ENCODE measurements at regions not wholly inside any gene's neighbourhood (a gene's known extent, or its start where the extent isn't known, plus 50 kb on each side); places are given as distances from the start of the nearest gene placed in this dataset.

- Mint-ChIP-seq H3K4me1 (no peaks in the 10 kb centered on the region), H3K9me3 (ENCODE audit: low read depth) (no peaks in the 10 kb centered on the region), H3K36me3 (ENCODE audit: low read depth) (no peaks in the 10 kb centered on the region), H3K27me3 (no peaks in the 10 kb centered on the region), H3K27ac (no peak overlapping the region), H3K4me3 (no peak overlapping the region)
- ATAC-seq (no peak), DNase-seq (no peak)
- CTCF ChIA-PET = interaction anchor here (0.6 kb wide), 1 partner anchor 152 kb away, joined by 3 read pairs; no protein-coding TSS in a partner anchor
- intact Hi-C loops (cut with DNase I, micrococcal nuclease) = no loop called here
- POLR2A ChIA-PET = no interaction called here
Measured at GRCh38 chr13:73671011-73671410, 463.2 kb downstream of the KLF12 start.

DNA sequence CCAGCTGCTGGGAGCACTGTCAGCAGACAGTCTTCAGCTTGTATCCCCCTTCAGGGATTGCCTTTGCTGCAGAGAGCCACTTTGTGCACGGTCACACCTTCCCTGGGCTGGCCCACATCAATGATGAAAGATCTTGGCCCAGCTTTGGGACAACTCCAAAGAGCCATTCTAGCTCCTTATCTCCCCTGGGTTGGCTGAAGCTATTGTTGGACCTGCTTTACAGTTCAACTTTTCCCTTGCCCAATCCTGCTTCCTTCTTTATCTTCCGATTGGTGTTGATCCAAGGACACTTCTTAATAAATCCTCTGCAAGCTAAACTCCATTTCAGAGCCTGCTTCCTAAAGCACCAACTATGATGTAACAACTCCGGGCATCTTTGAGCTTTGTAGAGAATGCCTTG lies 466.4 kb downstream of the KLF12 start:
- Mint-ChIP-seq H3K27ac (no peak overlapping the region), H3K36me3 (ENCODE audit: low read depth) (no peaks in the 10 kb centered on the region), H3K4me1 (no peaks in the 10 kb centered on the region), H3K9me3 (ENCODE audit: low read depth) (no peaks in the 10 kb centered on the region), H3K4me3 (no peak overlapping the region), H3K27me3 (no peaks in the 10 kb centered on the region)
- DNase-seq (no peak), ATAC-seq (no peak)
- ChIA-PET POLR2A (no interaction called here), CTCF (no interaction called here)
- intact Hi-C loops (cut with DNase I, micrococcal nuclease) = no loop called here

DNA sequence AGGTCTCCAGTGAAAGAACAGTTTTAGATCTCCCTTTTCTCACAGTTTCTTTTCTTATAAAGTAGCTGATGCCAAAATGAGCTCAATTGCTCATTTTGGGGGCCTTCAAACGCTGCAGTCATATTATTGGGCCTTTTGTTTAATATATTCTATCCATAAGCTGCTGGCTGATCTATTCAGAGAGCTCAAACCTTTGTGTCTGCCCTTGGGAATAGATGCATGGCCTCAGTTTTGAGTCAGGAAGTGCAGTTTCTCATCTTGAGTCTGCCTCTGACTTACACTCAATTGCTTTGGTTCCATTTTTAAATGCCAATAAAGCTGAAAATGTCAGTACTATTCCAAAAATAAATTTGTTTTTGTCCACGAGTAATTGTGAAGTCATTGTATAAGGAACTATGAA lies 468.9 kb downstream of the KLF12 start:
- DNase-seq (no peak), ATAC-seq (no peak)
- ChIA-PET CTCF (no interaction called here), POLR2A (no interaction called here)
- H3K9me3 Mint-ChIP-seq (ENCODE audit: low read depth) = no peaks in the 10 kb centered on the region
- intact Hi-C loops (cut with DNase I, micrococcal nuclease) = no loop called here
- no peak overlapping the region for H3K27ac Mint-ChIP-seq
- no peaks in the 10 kb centered on the region for H3K36me3 Mint-ChIP-seq (ENCODE audit: low read depth)
- no peaks in the 10 kb centered on the region for H3K4me1 Mint-ChIP-seq
- H3K4me3 Mint-ChIP-seq = no peak overlapping the region
- H3K27me3 Mint-ChIP-seq = no peaks in the 10 kb centered on the region

DNA sequence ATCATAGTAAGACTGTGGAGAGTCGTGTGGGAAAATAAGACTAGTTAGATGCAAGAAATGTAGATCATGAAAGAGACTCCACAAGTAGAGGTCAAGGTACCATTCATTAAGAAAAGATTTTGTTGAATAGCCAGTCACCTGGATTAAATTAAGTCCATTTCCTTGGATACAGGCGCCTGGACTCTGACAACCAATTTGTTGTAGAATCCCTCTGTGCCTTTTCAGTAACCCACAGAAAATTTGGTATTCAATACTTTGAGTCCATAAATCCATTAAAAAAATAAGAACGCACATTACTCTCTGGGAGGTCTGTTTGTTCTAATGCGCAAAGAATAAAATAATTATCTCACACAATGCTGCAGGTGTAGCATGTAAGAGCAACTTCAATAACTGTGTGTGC lies 469.4 kb downstream of the KLF12 start:
- no peaks in the 10 kb centered on the region for H3K9me3 Mint-ChIP-seq (ENCODE audit: low read depth)
- no peak overlapping the region for H3K4me3 Mint-ChIP-seq
- DNase-seq (no peak), ATAC-seq (no peak)
- no peaks in the 10 kb centered on the region for H3K4me1 Mint-ChIP-seq
- no peaks in the 10 kb centered on the region for H3K36me3 Mint-ChIP-seq (ENCODE audit: low read depth)
- intact Hi-C loops (cut with DNase I, micrococcal nuclease) = no loop called here
- ChIA-PET CTCF (no interaction called here), POLR2A (no interaction called here)
- no peaks in the 10 kb centered on the region for H3K27me3 Mint-ChIP-seq
- no peak overlapping the region for H3K27ac Mint-ChIP-seq

DNA sequence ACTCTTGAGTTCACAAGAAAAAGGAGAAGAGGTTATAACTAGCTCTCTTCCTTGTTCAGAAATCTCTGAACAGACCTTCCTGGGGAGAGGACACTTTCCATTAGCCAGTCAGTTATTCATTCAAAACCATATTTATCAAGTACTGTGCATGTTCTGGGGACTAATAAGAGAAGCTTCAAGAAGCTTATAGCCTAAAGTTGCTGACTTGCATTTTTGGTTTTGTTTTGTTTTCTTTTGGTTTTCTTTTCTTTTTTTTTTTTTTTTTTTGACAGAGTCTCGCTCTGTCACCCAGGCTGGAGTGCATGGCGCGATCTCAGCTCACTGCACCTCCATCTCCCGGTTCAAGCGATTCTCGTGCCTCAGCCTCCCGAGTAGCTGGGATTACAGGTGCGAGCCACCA lies 471.4 kb downstream of the KLF12 start:
- Mint-ChIP-seq H3K27ac (no peak overlapping the region), H3K9me3 (ENCODE audit: low read depth) (no peaks in the 10 kb centered on the region), H3K4me3 (no peak overlapping the region), H3K36me3 (ENCODE audit: low read depth) (no peaks in the 10 kb centered on the region), H3K27me3 (no peaks in the 10 kb centered on the region), H3K4me1 (no peaks in the 10 kb centered on the region)
- ATAC-seq (no peak), DNase-seq (no peak)
- ChIA-PET CTCF (interaction anchor here (0.6 to 0.8 kb wide), 3 partner anchors 61 to 1664 kb away, joined by 3 to 4 read pairs (median 3); no protein-coding TSS in a partner anchor), POLR2A (no interaction called here)
- intact Hi-C loops (cut with DNase I, micrococcal nuclease) = no loop called here

GRCh38 chr13:73661687-73662425 lies 472.3 kb downstream of the KLF12 start:
- Mint-ChIP-seq H3K27me3 (no peaks in the 10 kb centered on the region), H3K27ac (no peak overlapping the region), H3K4me3 (no peak overlapping the region), H3K4me1 (no peaks in the 10 kb centered on the region), H3K36me3 (ENCODE audit: low read depth) (no peaks in the 10 kb centered on the region), H3K9me3 (ENCODE audit: low read depth) (no peaks in the 10 kb centered on the region)
- ATAC-seq (no peak), DNase-seq (no peak)
- CTCF ChIA-PET = interaction anchor here (0.6 kb wide), 1 partner anchor 1665 kb away, joined by 4 read pairs; no protein-coding TSS in a partner anchor
- intact Hi-C loops (cut with DNase I, micrococcal nuclease) = no loop called here
- POLR2A ChIA-PET = no interaction called here

DNA sequence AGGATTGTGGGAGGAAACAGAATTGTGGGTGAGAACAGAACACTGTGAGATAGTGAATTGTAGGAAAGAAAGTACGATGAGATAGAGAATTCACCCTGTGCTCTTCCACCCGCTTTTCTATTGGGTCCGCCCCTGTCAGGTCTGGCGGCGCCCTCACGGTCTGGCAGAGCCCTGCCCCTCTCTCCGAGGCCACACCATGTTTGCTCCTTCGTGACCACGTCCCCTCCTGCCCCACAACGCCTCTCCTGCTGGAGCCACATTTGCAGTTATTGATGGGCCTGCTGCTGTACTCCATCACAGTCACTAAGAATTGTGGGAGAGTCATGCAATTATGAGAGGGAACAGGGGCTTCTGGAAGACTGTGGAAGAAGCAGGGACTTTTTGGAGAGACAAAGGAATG lies 473.1 kb downstream of the KLF12 start:
- no peak for DNase-seq
- no peak for ATAC-seq
- POLR2A ChIA-PET = no interaction called here
- intact Hi-C loops (cut with DNase I, micrococcal nuclease) = no loop called here
- H3K4me1 Mint-ChIP-seq = no peaks in the 10 kb centered on the region
- no peak overlapping the region for H3K27ac Mint-ChIP-seq
- H3K9me3 Mint-ChIP-seq (ENCODE audit: low read depth) = no peaks in the 10 kb centered on the region
- H3K27me3 Mint-ChIP-seq = no peaks in the 10 kb centered on the region
- CTCF ChIA-PET = interaction anchor here (0.6 kb wide), 1 partner anchor 526 kb away, joined by 3 read pairs; no protein-coding TSS in a partner anchor
- no peaks in the 10 kb centered on the region for H3K36me3 Mint-ChIP-seq (ENCODE audit: low read depth)
- H3K4me3 Mint-ChIP-seq = no peak overlapping the region

- ChIA-PET POLR2A (interaction anchor here (0.5 to 0.6 kb wide), 2 partner anchors 21 to 24 kb away, joined by 3 to 8 read pairs; no protein-coding TSS in a partner anchor), CTCF (interaction anchor here (0.7 kb wide), 1 partner anchor 96 kb away, joined by 3 read pairs; no protein-coding TSS in a partner anchor)
- no peaks in the 10 kb centered on the region for H3K4me1 Mint-ChIP-seq
- no peaks in the 10 kb centered on the region for H3K9me3 Mint-ChIP-seq (ENCODE audit: low read depth)
- H3K36me3 Mint-ChIP-seq (ENCODE audit: low read depth) = no peaks in the 10 kb centered on the region
- H3K4me3 Mint-ChIP-seq = no peak overlapping the region
- DNase-seq (no peak), ATAC-seq (no peak)
- no peak overlapping the region for H3K27ac Mint-ChIP-seq
- intact Hi-C loops (cut with DNase I, micrococcal nuclease) = no loop called here
- no peaks in the 10 kb centered on the region for H3K27me3 Mint-ChIP-seq
Measured at GRCh38 chr13:73658639-73659038, 475.6 kb downstream of the KLF12 start.

DNA sequence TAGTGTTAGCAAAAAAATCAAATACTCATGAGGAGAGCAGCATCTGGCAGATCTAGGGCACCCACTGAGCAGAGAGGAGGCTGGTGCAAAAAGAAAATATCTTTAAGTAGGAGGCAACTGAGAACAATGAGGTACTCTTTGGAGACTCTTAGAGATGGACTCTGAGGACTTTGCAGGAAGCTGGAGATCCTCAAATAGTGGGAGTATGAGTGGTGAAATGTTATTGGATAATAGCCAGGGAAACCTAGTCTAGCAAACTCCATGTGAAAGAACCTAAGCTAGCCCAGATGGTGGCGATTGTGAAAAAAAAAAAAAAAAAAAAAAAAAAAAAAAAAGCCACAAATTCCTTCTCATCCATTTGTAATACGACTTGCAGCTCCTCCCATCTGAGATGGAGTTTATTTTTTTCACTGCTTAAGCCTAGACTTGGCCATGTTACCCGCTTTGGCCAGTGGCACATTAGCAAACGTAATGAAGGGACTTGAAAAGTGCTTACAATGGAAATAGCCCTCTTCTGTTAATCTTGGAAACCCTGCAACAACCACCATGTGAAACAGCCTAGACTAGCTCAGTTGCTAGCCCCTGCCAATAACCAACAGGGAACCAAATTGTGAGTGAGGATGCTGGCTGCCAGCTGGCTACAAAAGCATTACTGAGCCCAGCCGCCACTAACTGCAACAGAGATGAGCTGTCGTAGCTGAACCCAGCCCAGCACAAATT lies 476.2 kb downstream of the KLF12 start:
- Mint-ChIP-seq H3K36me3 (ENCODE audit: low read depth) (no peaks in the 10 kb centered on the region), H3K4me1 (no peaks in the 10 kb centered on the region), H3K27me3 (no peaks in the 10 kb centered on the region), H3K27ac (no peak overlapping the region), H3K9me3 (ENCODE audit: low read depth) (no peaks in the 10 kb centered on the region), H3K4me3 (no peak overlapping the region)
- no peak for DNase-seq
- CTCF ChIA-PET = no interaction called here
- POLR2A ChIA-PET = interaction anchor here (0.6 kb wide), 1 partner anchor 24 kb away, joined by 3 read pairs; no protein-coding TSS in a partner anchor
- intact Hi-C loops (cut with DNase I, micrococcal nuclease) = no loop called here
- ATAC-seq = no peak

GRCh38 chr13:73656863-73657262 lies 477.3 kb downstream of the KLF12 start:
- no peak for DNase-seq
- intact Hi-C loops (cut with DNase I, micrococcal nuclease) = no loop called here
- ChIA-PET POLR2A (no interaction called here), CTCF (no interaction called here)
- no peak overlapping the region for H3K27ac Mint-ChIP-seq
- no peak overlapping the region for H3K4me3 Mint-ChIP-seq
- H3K36me3 Mint-ChIP-seq (ENCODE audit: low read depth) = no peaks in the 10 kb centered on the region
- H3K4me1 Mint-ChIP-seq = no peaks in the 10 kb centered on the region
- ATAC-seq = no peak
- H3K9me3 Mint-ChIP-seq (ENCODE audit: low read depth) = no peaks in the 10 kb centered on the region
- no peaks in the 10 kb centered on the region for H3K27me3 Mint-ChIP-seq

DNA sequence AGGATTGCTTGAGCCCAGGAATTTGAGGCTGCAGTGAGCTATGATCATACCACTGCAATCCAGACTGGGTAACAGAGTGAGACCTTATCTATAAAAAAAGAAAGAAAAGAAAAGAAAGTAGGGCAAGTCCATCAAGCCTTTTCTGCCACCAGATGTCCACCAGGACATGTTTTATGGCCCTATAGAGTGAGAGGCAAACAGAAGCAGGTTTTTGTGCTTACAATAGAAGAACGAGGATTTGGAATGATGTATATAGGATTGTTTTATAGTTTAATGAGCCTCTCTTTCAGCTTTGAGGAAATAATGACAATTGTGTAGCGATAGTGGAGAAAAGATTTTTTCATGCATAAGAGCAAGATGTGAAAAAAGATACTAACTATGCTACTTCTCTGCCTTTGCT lies 480.5 kb downstream of the KLF12 start:
- Mint-ChIP-seq H3K27ac (no peak overlapping the region), H3K27me3 (no peaks in the 10 kb centered on the region), H3K36me3 (ENCODE audit: low read depth) (no peaks in the 10 kb centered on the region), H3K9me3 (ENCODE audit: low read depth) (no peaks in the 10 kb centered on the region), H3K4me1 (no peaks in the 10 kb centered on the region), H3K4me3 (no peak overlapping the region)
- no peak for DNase-seq
- POLR2A ChIA-PET = no interaction called here
- ATAC-seq = no peak
- intact Hi-C loops (cut with DNase I, micrococcal nuclease) = no loop called here
- CTCF ChIA-PET = interaction anchor here (0.7 kb wide), 1 partner anchor 28 kb away, joined by 3 read pairs; no protein-coding TSS in a partner anchor

DNA sequence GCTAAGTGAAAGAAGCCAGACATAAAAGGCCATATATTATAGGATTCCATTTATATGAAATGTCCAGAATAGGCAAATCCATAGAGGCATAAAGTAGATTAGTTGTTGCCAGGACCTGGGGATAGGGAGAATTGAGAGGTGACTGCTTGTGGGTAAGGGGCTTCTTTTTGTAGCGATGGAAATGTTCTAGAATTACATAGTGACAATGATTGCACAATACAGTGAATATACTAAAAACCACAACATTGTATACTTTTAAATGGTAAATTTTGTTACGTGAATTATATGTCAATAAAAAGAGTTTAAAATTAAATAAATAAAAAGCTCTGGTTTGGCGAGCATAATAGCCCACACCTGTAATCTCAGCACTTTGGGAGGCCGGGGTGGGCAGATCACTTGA lies 486.8 kb downstream of the KLF12 start:
- no peak overlapping the region for H3K27ac Mint-ChIP-seq
- no peak overlapping the region for H3K4me3 Mint-ChIP-seq
- POLR2A ChIA-PET = no interaction called here
- peaks cover 7% of the 10 kb centered on the region for H3K9me3 Mint-ChIP-seq (ENCODE audit: low read depth)
- ATAC-seq = no peak
- no peaks in the 10 kb centered on the region for H3K36me3 Mint-ChIP-seq (ENCODE audit: low read depth)
- no peak for DNase-seq
- H3K27me3 Mint-ChIP-seq = no peaks in the 10 kb centered on the region
- intact Hi-C loops (cut with DNase I, micrococcal nuclease) = no loop called here
- CTCF ChIA-PET = no interaction called here
- no peaks in the 10 kb centered on the region for H3K4me1 Mint-ChIP-seq
